IMR-90 (cell line): ENCODE measurements at regions not wholly inside any gene's neighbourhood (a gene's known extent, or its start where the extent isn't known, plus 50 kb on each side); places are given as distances from the start of the nearest gene placed in this dataset.

Source experiments
- ATAC-seq: fragments of 200-7000 bp; cut with Tn5 transposase; 2 replicates; pipeline ENCODE4 v1.9.1; 2020; ENCODE audit warnings: low read depth, mild to moderate bottlenecking, moderate library complexity
- BruUV-seq: library from RNA; stranded (reverse); fragments of 400-500 nt; replicated peaks from 2 replicates; lab custom pipeline; 2021; lab: Mats Ljungman, UMichigan
- CTCF ChIA-PET: fragments of 300-600 bp; formaldehyde crosslinking; extraction: SDS; loops from one replicate; lab custom pipeline; 2021; ENCODE audit warnings: antibody characterized with exemption; lab: Yijun Ruan, JAX
- POLR2A ChIA-PET: fragments of 300-600 bp; sonication (Branson Sonifier 250); formaldehyde crosslinking; loops from one replicate; lab custom pipeline; 2022; ENCODE audit warnings: antibody characterized with exemption; ENCODE audit not compliant: unreplicated experiment; lab: Charles Lee
- DNase-seq: peaks from one replicate; pipeline ENCODE4 v3.0.0; 2013
- H2AFZ ChIP-seq: replicated peaks from 2 replicates; pipeline ENCODE3; 2013; ENCODE audit warnings: low read length, mild to moderate bottlenecking; ENCODE audit not compliant: poor library complexity
- H2AK5ac ChIP-seq: 2 replicates; pipeline ENCODE4 v1.6.1; 2013; ENCODE audit warnings: low read depth, low read length, inconsistent platforms
- H2AK9ac ChIP-seq: replicated peaks from 2 replicates; pipeline ENCODE3; 2013; ENCODE audit warnings: mild to moderate bottlenecking, low read depth, low read length, moderate library complexity; ENCODE audit not compliant: poor library complexity
- H2BK120ac ChIP-seq: 2 replicates; pipeline ENCODE4 v1.6.1; 2013; ENCODE audit warnings: low read depth, low read length, inconsistent platforms
- H2BK15ac ChIP-seq: 3 replicates; pipeline ENCODE4 v1.6.1; 2013; ENCODE audit warnings: low read depth, low read length, inconsistent platforms
- H2BK20ac ChIP-seq: 2 replicates; pipeline ENCODE4 v1.6.1; 2013; ENCODE audit warnings: low read depth, mild to moderate bottlenecking, inconsistent platforms, low read length, moderate library complexity
- H2BK5ac ChIP-seq: 2 replicates; pipeline ENCODE4 v1.6.1; 2013; ENCODE audit warnings: mild to moderate bottlenecking, low read depth, low read length, inconsistent platforms; ENCODE audit not compliant: poor library complexity, severe bottlenecking
- H3K14ac ChIP-seq: replicated peaks from 2 replicates; pipeline ENCODE4 v1.6.1; 2013; ENCODE audit warnings: low read depth, low read length, inconsistent platforms
- H3K18ac ChIP-seq: 2 replicates; pipeline ENCODE4 v1.6.1; 2013; ENCODE audit warnings: low read depth, low read length, control low read depth
- H3K23ac ChIP-seq: 2 replicates; pipeline ENCODE4 v1.6.1; 2013; ENCODE audit warnings: low read depth, low read length, inconsistent platforms
- H3K27ac ChIP-seq: 2 replicates; pipeline ENCODE4 v1.5.1; 2013; ENCODE audit warnings: mild to moderate bottlenecking, control low read depth, low read length; ENCODE audit not compliant: insufficient read depth
- H3K27me3 ChIP-seq: 2 replicates; pipeline ENCODE4 v1.6.1; 2013; ENCODE audit warnings: low read length; ENCODE audit not compliant: control insufficient read depth, insufficient read depth
- H3K36me3 ChIP-seq: 2 replicates; pipeline ENCODE4 v1.6.1; 2013; ENCODE audit warnings: low read length, mixed read lengths; ENCODE audit not compliant: control insufficient read depth, insufficient read depth
- H3K4ac ChIP-seq: 2 replicates; pipeline ENCODE4 v1.6.1; 2013; ENCODE audit warnings: low read depth, low read length, inconsistent platforms
- H3K4me1 ChIP-seq: 2 replicates; pipeline ENCODE4 v1.6.1; 2013; ENCODE audit warnings: low read length, mixed read lengths; ENCODE audit not compliant: control insufficient read depth, insufficient read depth
- H3K4me2 ChIP-seq: 2 replicates; pipeline ENCODE4 v1.6.1; 2013; ENCODE audit warnings: low read depth, mild to moderate bottlenecking, control low read depth, low read length, moderate library complexity
- H3K4me3 ChIP-seq: 2 replicates; pipeline ENCODE4 v1.5.1; 2013; ENCODE audit warnings: low read depth, mild to moderate bottlenecking, control low read depth, low read length, moderate library complexity; ENCODE audit not compliant: insufficient read depth
- H3K56ac ChIP-seq: 2 replicates; pipeline ENCODE4 v1.6.1; 2013; ENCODE audit warnings: low read length, inconsistent platforms; ENCODE audit not compliant: insufficient read depth; ENCODE audit errors: extremely low read depth
- H3K79me1 ChIP-seq, 2 experiments: 2 replicates each; pipeline ENCODE4 v1.6.1; 2013; ENCODE audit warnings: low read length in 2 of 2, inconsistent platforms in 1 of 2, low read depth in 1 of 2
- H3K9ac ChIP-seq: 2 replicates; pipeline ENCODE4 v1.6.1; 2013; ENCODE audit warnings: low read depth, low read length, control low read depth
- H3K9me1 ChIP-seq: 2 replicates; pipeline ENCODE4 v1.6.1; 2013; ENCODE audit warnings: low read length, inconsistent platforms; ENCODE audit not compliant: insufficient read depth
- H3K9me3 ChIP-seq: 2 replicates; pipeline ENCODE4 v1.6.1; 2013; ENCODE audit warnings: low read length; ENCODE audit not compliant: control insufficient read depth, insufficient read depth
- H4K20me1 ChIP-seq: 2 replicates; pipeline ENCODE4 v1.6.1; 2013; ENCODE audit warnings: low read length, inconsistent platforms; ENCODE audit not compliant: insufficient read depth
- H4K5ac ChIP-seq: 2 replicates; pipeline ENCODE4 v1.6.1; 2013; ENCODE audit warnings: mild to moderate bottlenecking, low read depth, low read length, control low read depth
- H4K8ac ChIP-seq, 2 experiments: 2 replicates each; pipeline ENCODE4 v1.6.1; 2013; ENCODE audit warnings: low read depth in 2 of 2, low read length in 2 of 2, control low read depth in 1 of 2, inconsistent platforms in 1 of 2
- H4K91ac ChIP-seq: 2 replicates; pipeline ENCODE4 v1.6.1; 2013; ENCODE audit warnings: low read depth, low read length, inconsistent platforms; ENCODE audit not compliant: insufficient read depth
- BHLHE40 ChIP-seq: fragments of 150-350 bp; IDR thresholded peaks from 2 replicates; pipeline ENCODE4 v1.6.1; 2016; ENCODE audit warnings: mild to moderate bottlenecking, low read depth, low read length
- CHD1 ChIP-seq: IDR thresholded peaks from 2 replicates; pipeline ENCODE4 v1.6.1; 2012; ENCODE audit warnings: low read depth, low read length, improper control_type of control experiment
- FOS ChIP-seq: fragments of 150-350 bp; IDR thresholded peaks from 2 replicates; pipeline ENCODE4 v1.6.1; 2016; ENCODE audit warnings: low read depth, low read length
- MAFK ChIP-seq: IDR thresholded peaks from 2 replicates; pipeline ENCODE4 v1.6.1; 2012; ENCODE audit warnings: low read depth, low read length, improper control_type of control experiment
- MAZ ChIP-seq: IDR thresholded peaks from 2 replicates; pipeline ENCODE4 v1.6.1; 2012; ENCODE audit warnings: low read depth, mild to moderate bottlenecking, low read length, improper control_type of control experiment, moderate library complexity, borderline replicate concordance
- RCOR1 ChIP-seq: IDR thresholded peaks from 2 replicates; pipeline ENCODE4 v1.6.1; 2012; ENCODE audit warnings: mild to moderate bottlenecking, low read length, improper control_type of control experiment; ENCODE audit not compliant: insufficient replicate concordance
- RFX5 ChIP-seq: IDR thresholded peaks from 2 replicates; pipeline ENCODE4 v1.8.0; 2012; ENCODE audit warnings: low read depth, mild to moderate bottlenecking, low read length, moderate library complexity
- WGBS, 2 experiments: methylation state at CpG; one replicate each; pipeline versions ENCODE4 v1.1.5 to v1.1.7; 2013; ENCODE audit warnings: missing lambda C conversion rate in 2 of 2; ENCODE audit not compliant: insufficient read length in 1 of 2; ENCODE audit errors: extremely low coverage in 2 of 2; 5-methylcytosine and 5-hydroxymethylcytosine counted together
- dilution Hi-C: fragments of 300-500 bp; cut with HindIII; formaldehyde crosslinking; loops from one replicate; pipeline ENCODE4 v1.14.3; 2018; ENCODE audit warnings: low sequenced_read_pairs; ENCODE audit not compliant: unreplicated experiment
- in situ Hi-C: fragments of 300-500 bp; cut with MboI; formaldehyde crosslinking; loops from 3 replicates; pipeline ENCODE4 v1.14.3; 2019; ENCODE audit warnings: low sequenced_read_pairs, inconsistent platforms, mixed read lengths
- intact Hi-C: fragments of 100-400 bp; cut with micrococcal nuclease; formaldehyde crosslinking; loops from 2 replicates; pipeline ENCODE4 v1.10.0; 2022
- TF ChIP-seq, protein P1 (sequence below): fragments of 150-350 bp; IDR thresholded peaks from 2 replicates; pipeline ENCODE4 v1.6.1; 2017; ENCODE audit warnings: mild to moderate bottlenecking, antibody characterized with exemption, low read length, low read depth
- TF ChIP-seq, protein P2 (sequence below): fragments of 150-350 bp; IDR thresholded peaks from 2 replicates; pipeline ENCODE4 v1.6.1; 2016; ENCODE audit warnings: low read depth, mild to moderate bottlenecking, low read length, moderate library complexity, borderline replicate concordance
- TF ChIP-seq, protein P3 (sequence below): conservative IDR thresholded peaks from 2 replicates; pipeline ENCODE4 v1.5.1; 2012; ENCODE audit warnings: mild to moderate bottlenecking, low read depth, low read length, improper control_type of control experiment

DNA sequence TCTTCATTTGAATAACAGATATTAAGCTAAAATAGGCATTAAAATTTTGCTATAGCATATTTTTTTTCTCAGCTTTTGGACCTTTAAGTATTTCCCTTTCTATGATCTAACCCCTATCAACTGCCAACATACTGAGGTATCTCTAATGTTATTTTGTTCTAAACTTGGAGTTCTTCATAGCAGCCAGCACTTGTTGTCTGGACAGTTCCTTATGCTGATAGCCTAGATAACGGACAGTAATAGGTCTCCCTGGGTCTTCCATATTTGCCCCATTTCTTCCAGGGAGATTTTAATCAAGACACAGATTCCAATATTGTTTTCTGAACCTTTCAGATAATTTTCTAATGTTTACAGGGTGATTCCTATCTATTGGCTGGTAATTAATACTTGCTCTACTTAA, 475.8 kb upstream of the MAP2 start:
- H3K4me1 ChIP-seq = no peaks in the 10 kb centered on the region
- no peak overlapping the region for H3K18ac ChIP-seq
- no peak overlapping the region for H2AK9ac ChIP-seq
- no peak overlapping the region for H2BK20ac ChIP-seq
- no peak overlapping the region for H3K9ac ChIP-seq
- in situ Hi-C loops = no loop called here
- no peaks in the 10 kb centered on the region for H3K27me3 ChIP-seq
- no peak overlapping the region for H4K91ac ChIP-seq
- H3K9me1 ChIP-seq = no peaks in the 10 kb centered on the region
- ATAC-seq = no peak
- H4K20me1 ChIP-seq = no peaks in the 10 kb centered on the region
- no TSS peak for BruUV-seq
- H4K5ac ChIP-seq = no peak overlapping the region
- CTCF ChIA-PET = no interaction called here
- POLR2A ChIA-PET = no interaction called here
- no peak overlapping the region for H4K8ac ChIP-seq
- DNase-seq = no peak
- WGBS, 2 experiments = no CpG with 5 or more reads among the region's 1 CpG
- dilution Hi-C loops = no loop called here
- H2BK120ac ChIP-seq = no peak overlapping the region
- no peak overlapping the region for H3K4ac ChIP-seq
- no peak overlapping the region for H3K27ac ChIP-seq
- peaks cover 5% of the 10 kb centered on the region; the same call in 1 of the 2 replicates for H3K9me3 ChIP-seq
- intact Hi-C loops = no loop called here
- TF ChIP-seq RCOR1 (no peak), MAZ (no peak), CHD1 (no peak), MAFK (no peak), BHLHE40 (no peak), FOS (no peak), RFX5 (no peak)
- TF ChIP-seq, protein P1, sequence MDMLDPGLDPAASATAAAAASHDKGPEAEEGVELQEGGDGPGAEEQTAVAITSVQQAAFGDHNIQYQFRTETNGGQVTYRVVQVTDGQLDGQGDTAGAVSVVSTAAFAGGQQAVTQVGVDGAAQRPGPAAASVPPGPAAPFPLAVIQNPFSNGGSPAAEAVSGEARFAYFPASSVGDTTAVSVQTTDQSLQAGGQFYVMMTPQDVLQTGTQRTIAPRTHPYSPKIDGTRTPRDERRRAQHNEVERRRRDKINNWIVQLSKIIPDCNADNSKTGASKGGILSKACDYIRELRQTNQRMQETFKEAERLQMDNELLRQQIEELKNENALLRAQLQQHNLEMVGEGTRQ = no peak
- TF ChIP-seq, protein P2, sequence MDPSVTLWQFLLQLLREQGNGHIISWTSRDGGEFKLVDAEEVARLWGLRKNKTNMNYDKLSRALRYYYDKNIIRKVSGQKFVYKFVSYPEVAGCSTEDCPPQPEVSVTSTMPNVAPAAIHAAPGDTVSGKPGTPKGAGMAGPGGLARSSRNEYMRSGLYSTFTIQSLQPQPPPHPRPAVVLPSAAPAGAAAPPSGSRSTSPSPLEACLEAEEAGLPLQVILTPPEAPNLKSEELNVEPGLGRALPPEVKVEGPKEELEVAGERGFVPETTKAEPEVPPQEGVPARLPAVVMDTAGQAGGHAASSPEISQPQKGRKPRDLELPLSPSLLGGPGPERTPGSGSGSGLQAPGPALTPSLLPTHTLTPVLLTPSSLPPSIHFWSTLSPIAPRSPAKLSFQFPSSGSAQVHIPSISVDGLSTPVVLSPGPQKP = no peak
- TF ChIP-seq, protein P3, sequence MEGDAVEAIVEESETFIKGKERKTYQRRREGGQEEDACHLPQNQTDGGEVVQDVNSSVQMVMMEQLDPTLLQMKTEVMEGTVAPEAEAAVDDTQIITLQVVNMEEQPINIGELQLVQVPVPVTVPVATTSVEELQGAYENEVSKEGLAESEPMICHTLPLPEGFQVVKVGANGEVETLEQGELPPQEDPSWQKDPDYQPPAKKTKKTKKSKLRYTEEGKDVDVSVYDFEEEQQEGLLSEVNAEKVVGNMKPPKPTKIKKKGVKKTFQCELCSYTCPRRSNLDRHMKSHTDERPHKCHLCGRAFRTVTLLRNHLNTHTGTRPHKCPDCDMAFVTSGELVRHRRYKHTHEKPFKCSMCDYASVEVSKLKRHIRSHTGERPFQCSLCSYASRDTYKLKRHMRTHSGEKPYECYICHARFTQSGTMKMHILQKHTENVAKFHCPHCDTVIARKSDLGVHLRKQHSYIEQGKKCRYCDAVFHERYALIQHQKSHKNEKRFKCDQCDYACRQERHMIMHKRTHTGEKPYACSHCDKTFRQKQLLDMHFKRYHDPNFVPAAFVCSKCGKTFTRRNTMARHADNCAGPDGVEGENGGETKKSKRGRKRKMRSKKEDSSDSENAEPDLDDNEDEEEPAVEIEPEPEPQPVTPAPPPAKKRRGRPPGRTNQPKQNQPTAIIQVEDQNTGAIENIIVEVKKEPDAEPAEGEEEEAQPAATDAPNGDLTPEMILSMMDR = no peak
- H3K14ac ChIP-seq = no peak overlapping the region
- no peaks in the 10 kb centered on the region for H3K36me3 ChIP-seq
- H2BK5ac ChIP-seq = no peak overlapping the region
- no peak overlapping the region for H3K4me2 ChIP-seq
- H2AK5ac ChIP-seq = no peak overlapping the region
- no peak overlapping the region for H2AFZ ChIP-seq
- no peak overlapping the region for H3K23ac ChIP-seq
- H3K56ac ChIP-seq = no peak overlapping the region
- no peaks in the 10 kb centered on the region for H3K79me1 ChIP-seq
- H3K4me3 ChIP-seq = no peak overlapping the region
- no peak overlapping the region for H2BK15ac ChIP-seq
